Breast epithelium (tissue), 3 donors: ENCODE measurements at regions not wholly inside any gene's neighbourhood (a gene's known extent, or its start where the extent isn't known, plus 50 kb on each side); places are given as distances from the start of the nearest gene placed in this dataset.

Experiments
- POLR2A ChIP-seq: fragments of 450-650 bp; IDR thresholded peaks from one replicate; pipeline ENCODE4 v1.6.1; 2016; ENCODE audit warnings: antibody characterized with exemption, mild to moderate bottlenecking, moderate library complexity
- POLR2AphosphoS5 ChIP-seq, 3 donors: sonication (generic); formaldehyde crosslinking; IDR thresholded peaks; one replicate each; pipeline ENCODE4 v1.6.1; 2017; ENCODE audit warnings: antibody characterized with exemption in 3 of 3
- TF ChIP-seq, protein P1 (sequence below), 3 donors: fragments of 450-650 bp; IDR thresholded peaks; one replicate each; pipeline ENCODE4 v1.5.1; 2016 to 2017; ENCODE audit warnings: antibody characterized with exemption in 3 of 3, mild to moderate bottlenecking in 3 of 3, moderate library complexity in 3 of 3

GRCh38 chr10:57599440-57599839 lies 668.3 kb downstream of the IPMK start:
- TF ChIP-seq, protein P1, sequence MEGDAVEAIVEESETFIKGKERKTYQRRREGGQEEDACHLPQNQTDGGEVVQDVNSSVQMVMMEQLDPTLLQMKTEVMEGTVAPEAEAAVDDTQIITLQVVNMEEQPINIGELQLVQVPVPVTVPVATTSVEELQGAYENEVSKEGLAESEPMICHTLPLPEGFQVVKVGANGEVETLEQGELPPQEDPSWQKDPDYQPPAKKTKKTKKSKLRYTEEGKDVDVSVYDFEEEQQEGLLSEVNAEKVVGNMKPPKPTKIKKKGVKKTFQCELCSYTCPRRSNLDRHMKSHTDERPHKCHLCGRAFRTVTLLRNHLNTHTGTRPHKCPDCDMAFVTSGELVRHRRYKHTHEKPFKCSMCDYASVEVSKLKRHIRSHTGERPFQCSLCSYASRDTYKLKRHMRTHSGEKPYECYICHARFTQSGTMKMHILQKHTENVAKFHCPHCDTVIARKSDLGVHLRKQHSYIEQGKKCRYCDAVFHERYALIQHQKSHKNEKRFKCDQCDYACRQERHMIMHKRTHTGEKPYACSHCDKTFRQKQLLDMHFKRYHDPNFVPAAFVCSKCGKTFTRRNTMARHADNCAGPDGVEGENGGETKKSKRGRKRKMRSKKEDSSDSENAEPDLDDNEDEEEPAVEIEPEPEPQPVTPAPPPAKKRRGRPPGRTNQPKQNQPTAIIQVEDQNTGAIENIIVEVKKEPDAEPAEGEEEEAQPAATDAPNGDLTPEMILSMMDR (IDR thresholded peaks at IDR 0.05), result no peak
- TF ChIP-seq POLR2A (no peak), POLR2AphosphoS5 (IDR thresholded peaks at IDR 0.05) (no peak)
